Pancreas (tissue), 10 donors: ENCODE measurements at regions not wholly inside any gene's neighbourhood (a gene's known extent, or its start where the extent isn't known, plus 50 kb on each side); places are given as distances from the start of the nearest gene placed in this dataset.

Experiments used
- ATAC-seq, 4 donors: fragments of 200-7000 bp; cut with Tn5 transposase; one replicate each; pipeline versions ENCODE4 v1.8.0 to v1.9.1; 2020; ENCODE audit warnings: mild to moderate bottlenecking in 4 of 4, moderate library complexity in 4 of 4
- DNase-seq, 6 donors: peaks; one replicate each; pipeline ENCODE4 v3.0.0-alpha.2; 2020
- FAIRE-seq: peaks from 2 replicates; lab custom pipeline; 2012; peaks lifted over from hg19 to GRCh38; lab: Jason Lieb, UNC
- H3K27ac ChIP-seq, 4 donors: fragments of 200-600 bp; sonication (generic); 1 replicate in 3 of 4; 2 replicates in 1 of 4; pipeline versions ENCODE4 v1.5.0 to v1.8.0; 2020
- H3K27me3 ChIP-seq, 4 donors: fragments of 200-600 bp; one replicate each; pipeline ENCODE4 v1.8.0; 2021
- H3K36me3 ChIP-seq, 3 donors: fragments of 200-600 bp; sonication (generic) in 1 of 3; one replicate each; pipeline versions ENCODE4 v1.5.0 to v1.8.0; 2020 to 2021
- H3K4me1 ChIP-seq, 3 donors: fragments of 200-600 bp; one replicate each; pipeline ENCODE4 v1.8.0; 2021
- H3K4me3 ChIP-seq, 4 donors: fragments of 200-600 bp; sonication (generic) in 2 of 4; one replicate each; pipeline versions ENCODE4 v1.5.0 to v1.8.0; 2020 to 2021
- H3K9me3 ChIP-seq, 4 donors: fragments of 200-600 bp; one replicate each; pipeline ENCODE4 v1.8.0; 2021
- CTCF ChIP-seq, 4 donors: fragments of 200-600 bp; sonication (generic) in 3 of 4; IDR thresholded peaks; one replicate each; pipeline versions ENCODE4 v1.5.0 to v1.8.0; 2021; ENCODE audit warnings: antibody characterized with exemption in 4 of 4
- WGBS, 2 donors: extraction: QIAGEN DNeasy Blood & Tissue Kit; methylation state at CpG; one replicate each; pipeline ENCODE4 v1.1.7; 2013; 5-methylcytosine and 5-hydroxymethylcytosine counted together
- intact Hi-C, 3 donors: fragments of 100-400 bp; cut with DNase I; formaldehyde crosslinking; loops; one replicate each; pipeline versions ENCODE4 v1.11.1 to v1.14.2; 2022
- donor health status: healthy with polysubstance abuse.
- donor health status: DM: no; HTN: no; CAD: no; lungs with moderate emphysema.
- donor health status: DM: no; HTN: no; CAD: no.
- donor health status: control.
- donor health status: control.
- donor health status: Bipolar disorder and iron deficiency.
- donor health status: DM: yes; HTN: yes; CAD: no.
- donor health status: DM: no; HTN: no; CAD: no.
- donor health status: DM: no; HTN: no; CAD: no.
- donor health status: DM: yes; HTN: yes; CAD: no.

- 73 to 79% methylated on average over 6 of the region's 6 CpGs for WGBS, 2 donors
- intact Hi-C loops: no loop called here
- no peaks in the 10 kb centered on the region for H3K9me3 ChIP-seq
- TF ChIP-seq CTCF (IDR thresholded peaks at IDR 0.05): no peak
- ATAC-seq: no peak
- no peaks in the 10 kb centered on the region for H3K4me1 ChIP-seq
- H3K27me3 ChIP-seq: no peaks in the 10 kb centered on the region
- no peak overlapping the region for H3K27ac ChIP-seq
- no peak for DNase-seq
- FAIRE-seq: no peak
- no peak overlapping the region for H3K4me3 ChIP-seq
- H3K36me3 ChIP-seq: no peaks in the 10 kb centered on the region
Measured at GRCh38 chr2:236417150-236417549, 152.5 kb upstream of the ACKR3 start.

- no peaks in the 10 kb centered on the region for H3K9me3 ChIP-seq
- H3K4me3 ChIP-seq: no peak overlapping the region
- intact Hi-C loops: no loop called here
- 72 to 87% methylated on average over 2 of the region's 2 CpGs for WGBS, 2 donors
- ATAC-seq (no peak), DNase-seq (no peak), FAIRE-seq (no peak)
- no peaks in the 10 kb centered on the region for H3K36me3 ChIP-seq
- no peak overlapping the region for H3K27ac ChIP-seq
- H3K4me1 ChIP-seq: no peaks in the 10 kb centered on the region
- no peaks in the 10 kb centered on the region for H3K27me3 ChIP-seq
- no peak for TF ChIP-seq CTCF (IDR thresholded peaks at IDR 0.05)
Measured at GRCh38 chr2:236430584-236430983, 139.0 kb upstream of the ACKR3 start.

- H3K4me3 ChIP-seq: no peak overlapping the region
- TF ChIP-seq CTCF (IDR thresholded peaks at IDR 0.05): no peak
- no peak overlapping the region for H3K27ac ChIP-seq
- DNase-seq (no peak), FAIRE-seq (no peak), ATAC-seq (no peak)
- intact Hi-C loops: no loop called here
- no peaks in the 10 kb centered on the region for H3K4me1 ChIP-seq
- 64 to 76% methylated on average over 3 of the region's 3 CpGs for WGBS, 2 donors
- H3K27me3 ChIP-seq: no peaks in the 10 kb centered on the region
- H3K9me3 ChIP-seq: no peaks in the 10 kb centered on the region
- H3K36me3 ChIP-seq: no peaks in the 10 kb centered on the region
Measured at GRCh38 chr2:236434593-236434992, 135.0 kb upstream of the ACKR3 start.

GRCh38 chr2:236440110-236440881 lies 129.3 kb upstream of the ACKR3 start:
- DNase-seq: no peak
- H3K4me1 ChIP-seq: no peaks in the 10 kb centered on the region
- TF ChIP-seq CTCF (IDR thresholded peaks at IDR 0.05): no peak
- no peak for FAIRE-seq
- peaks cover 0 to 2% (median 0%) of the 10 kb centered on the region in 4 donors for H3K27me3 ChIP-seq
- intact Hi-C loops: no loop called here
- H3K9me3 ChIP-seq: no peaks in the 10 kb centered on the region
- H3K36me3 ChIP-seq: no peaks in the 10 kb centered on the region
- 65 to 73% methylated on average over 6 of the region's 6 CpGs for WGBS, 2 donors
- H3K27ac ChIP-seq: no peak overlapping the region
- ATAC-seq: no peak
- H3K4me3 ChIP-seq: no peak overlapping the region

- Histone ChIP-seq H3K27ac (no peak overlapping the region), H3K4me3 (no peak overlapping the region), H3K9me3 (no peaks in the 10 kb centered on the region), H3K36me3 (no peaks in the 10 kb centered on the region), H3K27me3 (peaks cover 0 to 2% (median 0%) of the 10 kb centered on the region in 4 donors), H3K4me1 (no peaks in the 10 kb centered on the region)
- no peak for FAIRE-seq
- intact Hi-C loops: no loop called here
- ATAC-seq: peak in 2 of 4 donors; percentile 63 to 71
- TF ChIP-seq CTCF (IDR thresholded peaks at IDR 0.05): no peak
- 57 to 74% methylated on average over 3 of the region's 3 CpGs for WGBS, 2 donors
- DNase-seq: peak in 1 of 6 donors; percentile 18
Measured at GRCh38 chr2:236444187-236444586, 125.4 kb upstream of the ACKR3 start.
